Neutrophil (primary cell): ENCODE measurements at regions not wholly inside any gene's neighbourhood (a gene's known extent, or its start where the extent isn't known, plus 50 kb on each side); places are given as distances from the start of the nearest gene placed in this dataset.

Source experiments
- H3K27ac ChIP-seq: fragments of 200-600 bp; sonication (generic); 2 replicates; pipeline ENCODE4 v1.5.1; 2016; ENCODE audit warnings: mild to moderate bottlenecking, moderate library complexity
- H3K27me3 ChIP-seq: fragments of 200-600 bp; sonication (generic); 2 replicates; pipeline ENCODE4 v1.6.0; 2016; ENCODE audit warnings: mild to moderate bottlenecking
- H3K36me3 ChIP-seq: fragments of 200-600 bp; sonication (generic); 2 replicates; pipeline ENCODE4 v1.5.1; 2017
- H3K4me1 ChIP-seq, 2 experiments: fragments of 200-600 bp in 1 of 2; sonication (generic) in 1 of 2; 1 replicate in 1 of 2; 2 replicates in 1 of 2; pipeline versions ENCODE4 v1.5.1 to v1.6.1; 2013 to 2016; ENCODE audit warnings: low read depth in 1 of 2, low read length in 1 of 2, mild to moderate bottlenecking in 1 of 2, moderate library complexity in 1 of 2; ENCODE audit not compliant: control insufficient read depth in 1 of 2, insufficient read depth in 1 of 2
- H3K4me3 ChIP-seq, 2 experiments: fragments of 200-600 bp in 1 of 2; sonication (generic) in 1 of 2; 1 replicate in 1 of 2; 2 replicates in 1 of 2; pipeline ENCODE4 v1.5.1; 2013 to 2016; ENCODE audit warnings: low read depth in 1 of 2, low read length in 1 of 2, mild to moderate bottlenecking in 1 of 2, moderate library complexity in 1 of 2
- H3K9me3 ChIP-seq: fragments of 200-600 bp; sonication (generic); 2 replicates; pipeline ENCODE4 v1.5.1; 2016
- CTCF ChIP-seq: fragments of 200-600 bp; sonication (generic); IDR thresholded peaks from 2 replicates; pipeline ENCODE4 v1.5.1; 2016; ENCODE audit warnings: antibody characterized with exemption

GRCh38 chr11:119895981-119896380, 167.0 kb upstream of the NECTIN1 start:
- no peak overlapping the region for H3K27ac ChIP-seq
- H3K4me1 ChIP-seq = peaks cover 5 to 19% of the 10 kb centered on the region in 2 experiments
- peaks cover 15% of the 10 kb centered on the region for H3K27me3 ChIP-seq
- no peaks in the 10 kb centered on the region for H3K36me3 ChIP-seq
- H3K9me3 ChIP-seq = no peaks in the 10 kb centered on the region
- H3K4me3 ChIP-seq = no peak overlapping the region
- no peak for TF ChIP-seq CTCF

GRCh38 chr11:119894916-119895315, 165.9 kb upstream of the NECTIN1 start:
- no peak for TF ChIP-seq CTCF
- Histone ChIP-seq H3K27ac (no peak overlapping the region), H3K27me3 (peaks cover 16% of the 10 kb centered on the region), H3K4me3 (no peak overlapping the region), H3K4me1 (peaks cover 5 to 19% of the 10 kb centered on the region in 2 experiments), H3K9me3 (no peaks in the 10 kb centered on the region), H3K36me3 (no peaks in the 10 kb centered on the region)

GRCh38 chr11:119892311-119892808, 163.4 kb upstream of the NECTIN1 start:
- Histone ChIP-seq H3K4me1 (peaks cover 5 to 19% of the 10 kb centered on the region in 2 experiments), H3K36me3 (no peaks in the 10 kb centered on the region), H3K27me3 (peaks cover 28% of the 10 kb centered on the region), H3K9me3 (no peaks in the 10 kb centered on the region), H3K4me3 (no peak overlapping the region), H3K27ac (no peak overlapping the region)
- TF ChIP-seq CTCF = no peak

- H3K36me3 ChIP-seq = no peaks in the 10 kb centered on the region
- H3K27ac ChIP-seq = no peak overlapping the region
- H3K9me3 ChIP-seq = no peaks in the 10 kb centered on the region
- no peak overlapping the region for H3K4me3 ChIP-seq
- TF ChIP-seq CTCF = no peak
- peaks cover 5 to 14% of the 10 kb centered on the region in 2 experiments for H3K4me1 ChIP-seq
- H3K27me3 ChIP-seq = peaks cover 31% of the 10 kb centered on the region
Measured at GRCh38 chr11:119891055-119891768, 162.2 kb upstream of the NECTIN1 start.

GRCh38 chr11:119890466-119890865, 161.5 kb upstream of the NECTIN1 start:
- peaks cover 0 to 6% of the 10 kb centered on the region in 2 experiments for H3K4me1 ChIP-seq
- H3K36me3 ChIP-seq = no peaks in the 10 kb centered on the region
- no peak overlapping the region for H3K4me3 ChIP-seq
- TF ChIP-seq CTCF = no peak
- no peak overlapping the region for H3K27ac ChIP-seq
- H3K9me3 ChIP-seq = no peaks in the 10 kb centered on the region
- peaks cover 38% of the 10 kb centered on the region for H3K27me3 ChIP-seq
